NOMO-1 treated with dmso at 0.1 percent for 144 hours (cell line): ENCODE measurements at regions not wholly inside any gene's neighbourhood (a gene's known extent, or its start where the extent isn't known, plus 50 kb on each side); places are given as distances from the start of the nearest gene placed in this dataset.
"Not testable (repeated sequence)": the region's sequence is repeated elsewhere in the genome, so short reads cannot be mapped to it uniquely, and the experiment has no call there.

ENCODE experiments used
- DNase-seq: peaks from one replicate; lab custom pipeline; 2025; ENCODE audit not compliant: unreplicated experiment; lab: John Stamatoyannopoulos, UW

GRCh38 chr9:95680306-95680705 is 163.5 kb upstream of the PTCH1 start:
- DNase-seq, result not testable (repeated sequence)

GRCh38 chr9:95679874-95680273 is 163.1 kb upstream of the PTCH1 start:
- no peak for DNase-seq

GRCh38 chr9:95678759-95679158 is 162.0 kb upstream of the PTCH1 start:
- DNase-seq, result no peak

- no peak for DNase-seq
Observed at GRCh38 chr9:95670122-95670521, 153.4 kb upstream of the PTCH1 start.

GRCh38 chr9:95669253-95669652 is 152.5 kb upstream of the PTCH1 start:
- DNase-seq, result no peak

- DNase-seq, result no peak
Observed at GRCh38 chr9:95667789-95668188, 151.0 kb upstream of the PTCH1 start.

- no peak for DNase-seq
Observed at GRCh38 chr9:95666785-95667155, 150.0 kb upstream of the PTCH1 start.

- no peak for DNase-seq
Observed at GRCh38 chr9:95666096-95666784, 149.5 kb upstream of the PTCH1 start.

GRCh38 chr9:95653246-95653645 is 136.5 kb upstream of the PTCH1 start:
- DNase-seq, result no peak

GRCh38 chr9:95650720-95651119 is 133.9 kb upstream of the PTCH1 start:
- no peak for DNase-seq

GRCh38 chr9:95649801-95650213 is 133.0 kb upstream of the PTCH1 start:
- DNase-seq, result no peak

GRCh38 chr9:95648225-95648624 is 131.5 kb upstream of the PTCH1 start:
- DNase-seq, result no peak

GRCh38 chr9:95645992-95646391 is 129.2 kb upstream of the PTCH1 start:
- no peak for DNase-seq

GRCh38 chr9:95645579-95645978 is 128.8 kb upstream of the PTCH1 start:
- no peak for DNase-seq

GRCh38 chr9:95644377-95644776 is 127.6 kb upstream of the PTCH1 start:
- DNase-seq, result no peak

- no peak for DNase-seq
Observed at GRCh38 chr9:95643619-95644018, 126.8 kb upstream of the PTCH1 start.

- no peak for DNase-seq
Observed at GRCh38 chr9:95642189-95642588, 125.4 kb upstream of the PTCH1 start.

- no peak for DNase-seq
Observed at GRCh38 chr9:95641586-95641985, 124.8 kb upstream of the PTCH1 start.

GRCh38 chr9:95640336-95640735 is 123.6 kb upstream of the PTCH1 start:
- DNase-seq, result no peak

- no peak for DNase-seq
Observed at GRCh38 chr9:95635986-95636671, 119.4 kb upstream of the PTCH1 start.

GRCh38 chr9:95634536-95634935 is 117.8 kb upstream of the PTCH1 start:
- DNase-seq, result no peak

- DNase-seq, result no peak
Observed at GRCh38 chr9:95634114-95634513, 117.3 kb upstream of the PTCH1 start.

- no peak for DNase-seq
Observed at GRCh38 chr9:95629585-95629984, 112.8 kb upstream of the PTCH1 start.
